Vagina (tissue), 2 donors: ENCODE measurements at regions not wholly inside any gene's neighbourhood (a gene's known extent, or its start where the extent isn't known, plus 50 kb on each side); places are given as distances from the start of the nearest gene placed in this dataset.
"Not testable (repeated sequence)": the region's sequence is repeated elsewhere in the genome, so short reads cannot be mapped to it uniquely, and the experiment has no call there.

Experiments
- POLR2A ChIP-seq, 2 donors: fragments of 450-650 bp; IDR thresholded peaks; one replicate each; pipeline ENCODE4 v1.6.1; 2017; ENCODE audit warnings: antibody characterized with exemption in 2 of 2, mild to moderate bottlenecking in 2 of 2, moderate library complexity in 2 of 2
- POLR2AphosphoS5 ChIP-seq, 2 donors: sonication (generic); formaldehyde crosslinking; IDR thresholded peaks; one replicate each; pipeline ENCODE4 v1.9.0; 2017; ENCODE audit warnings: antibody characterized with exemption in 2 of 2, mild to moderate bottlenecking in 2 of 2, low read depth in 1 of 2; ENCODE audit not compliant: insufficient read depth in 1 of 2
- TF ChIP-seq, protein P1 (sequence below), 3 experiments: fragments of 450-650 bp in 2 of 3; fragments of 200-600 bp in 1 of 3; sonication (generic) in 1 of 3; IDR thresholded peaks; one replicate each; pipeline ENCODE4 v1.5.1; 2017 to 2019; ENCODE audit warnings: antibody characterized with exemption in 3 of 3, mild to moderate bottlenecking in 2 of 3, moderate library complexity in 2 of 3

DNA sequence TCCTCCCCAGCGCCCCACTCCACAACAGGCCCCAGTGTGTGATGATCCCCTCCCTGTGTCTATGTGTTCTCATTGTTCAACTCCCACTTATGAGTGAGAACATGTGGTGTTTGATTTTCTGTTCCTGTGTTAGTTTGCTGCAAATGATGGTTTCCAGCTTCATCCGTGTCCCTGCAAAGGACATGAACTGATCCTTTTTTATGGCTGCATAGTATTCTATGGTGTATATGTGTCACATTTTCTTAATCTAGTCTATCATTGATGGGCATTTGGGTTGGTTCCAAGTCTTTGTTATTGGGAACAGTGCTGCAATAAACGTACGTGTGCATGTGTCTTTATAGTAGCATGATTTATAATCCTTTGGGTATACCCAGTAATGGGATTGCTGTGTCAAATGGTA, 78.8 kb upstream of the KLF14 start:
- TF ChIP-seq, protein P1, sequence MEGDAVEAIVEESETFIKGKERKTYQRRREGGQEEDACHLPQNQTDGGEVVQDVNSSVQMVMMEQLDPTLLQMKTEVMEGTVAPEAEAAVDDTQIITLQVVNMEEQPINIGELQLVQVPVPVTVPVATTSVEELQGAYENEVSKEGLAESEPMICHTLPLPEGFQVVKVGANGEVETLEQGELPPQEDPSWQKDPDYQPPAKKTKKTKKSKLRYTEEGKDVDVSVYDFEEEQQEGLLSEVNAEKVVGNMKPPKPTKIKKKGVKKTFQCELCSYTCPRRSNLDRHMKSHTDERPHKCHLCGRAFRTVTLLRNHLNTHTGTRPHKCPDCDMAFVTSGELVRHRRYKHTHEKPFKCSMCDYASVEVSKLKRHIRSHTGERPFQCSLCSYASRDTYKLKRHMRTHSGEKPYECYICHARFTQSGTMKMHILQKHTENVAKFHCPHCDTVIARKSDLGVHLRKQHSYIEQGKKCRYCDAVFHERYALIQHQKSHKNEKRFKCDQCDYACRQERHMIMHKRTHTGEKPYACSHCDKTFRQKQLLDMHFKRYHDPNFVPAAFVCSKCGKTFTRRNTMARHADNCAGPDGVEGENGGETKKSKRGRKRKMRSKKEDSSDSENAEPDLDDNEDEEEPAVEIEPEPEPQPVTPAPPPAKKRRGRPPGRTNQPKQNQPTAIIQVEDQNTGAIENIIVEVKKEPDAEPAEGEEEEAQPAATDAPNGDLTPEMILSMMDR (IDR thresholded peaks at IDR 0.05) = not testable (repeated sequence)
- TF ChIP-seq POLR2AphosphoS5 (IDR thresholded peaks at IDR 0.05; ENCODE audit: insufficient read depth in 1 of 2, low read depth in 1 of 2); POLR2A (IDR thresholded peaks at IDR 0.05): not testable (repeated sequence)
